ENCODE measurements at regions not wholly inside any gene's neighbourhood (a gene's known extent, or its start where the extent isn't known, plus 50 kb on each side); places are given as distances from the start of the nearest gene placed in this dataset.

DNA sequence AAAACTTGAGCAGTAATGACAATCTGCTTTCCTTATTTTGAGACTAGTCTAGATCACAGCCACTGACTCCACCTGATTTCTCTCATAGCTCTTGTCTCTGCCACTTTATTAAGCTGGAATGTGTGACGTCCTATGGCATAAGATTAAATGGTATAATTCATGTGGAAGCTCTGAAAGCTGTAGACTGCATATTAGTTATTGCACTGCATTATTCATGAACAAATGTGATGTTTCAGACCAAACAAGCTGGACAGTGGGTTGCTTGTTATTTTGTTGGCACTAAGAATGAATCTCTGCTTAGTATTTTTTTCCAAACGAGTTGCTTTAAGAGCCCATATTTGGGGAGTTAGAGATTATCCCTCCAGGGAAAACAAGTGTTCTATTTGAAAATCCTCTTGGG lies 1218.5 kb downstream of the SUCLG1 start:
- no peak overlapping the region for H3K4me3 ChIP-seq (ENCODE audit: low read length)
- H3K4me1 ChIP-seq (ENCODE audit: control insufficient read depth, insufficient read depth, low read length), result no peaks in the 10 kb centered on the region
- intact Hi-C loops (cut with micrococcal nuclease), result no loop called here
- H3K9me3 ChIP-seq (ENCODE audit: control insufficient read depth, insufficient read depth, low read length), result peaks cover 10% of the 10 kb centered on the region
- no peaks in the 10 kb centered on the region for H3K36me3 Mint-ChIP-seq
- 76% methylated on average over 2 of the region's 2 CpGs for WGBS (ENCODE audit: insufficient coverage)
- no peaks in the 10 kb centered on the region for H3K36me3 ChIP-seq (ENCODE audit: control insufficient read depth, insufficient read depth, low read length)
- no peak overlapping the region for H3K27ac ChIP-seq (ENCODE audit: low read length)
- H3K4me1 Mint-ChIP-seq, result no peaks in the 10 kb centered on the region
- H3K27me3 ChIP-seq (ENCODE audit: control insufficient read depth, insufficient read depth, low read length), result no peaks in the 10 kb centered on the region
- H3K9me3 Mint-ChIP-seq, result peaks cover 7 to 11% of the 10 kb centered on the region in 2 donors
- no peak for ATAC-seq
- H3K4me3 Mint-ChIP-seq, result no peak overlapping the region
- no peak for DNase-seq
- TF ChIP-seq, protein P1, sequence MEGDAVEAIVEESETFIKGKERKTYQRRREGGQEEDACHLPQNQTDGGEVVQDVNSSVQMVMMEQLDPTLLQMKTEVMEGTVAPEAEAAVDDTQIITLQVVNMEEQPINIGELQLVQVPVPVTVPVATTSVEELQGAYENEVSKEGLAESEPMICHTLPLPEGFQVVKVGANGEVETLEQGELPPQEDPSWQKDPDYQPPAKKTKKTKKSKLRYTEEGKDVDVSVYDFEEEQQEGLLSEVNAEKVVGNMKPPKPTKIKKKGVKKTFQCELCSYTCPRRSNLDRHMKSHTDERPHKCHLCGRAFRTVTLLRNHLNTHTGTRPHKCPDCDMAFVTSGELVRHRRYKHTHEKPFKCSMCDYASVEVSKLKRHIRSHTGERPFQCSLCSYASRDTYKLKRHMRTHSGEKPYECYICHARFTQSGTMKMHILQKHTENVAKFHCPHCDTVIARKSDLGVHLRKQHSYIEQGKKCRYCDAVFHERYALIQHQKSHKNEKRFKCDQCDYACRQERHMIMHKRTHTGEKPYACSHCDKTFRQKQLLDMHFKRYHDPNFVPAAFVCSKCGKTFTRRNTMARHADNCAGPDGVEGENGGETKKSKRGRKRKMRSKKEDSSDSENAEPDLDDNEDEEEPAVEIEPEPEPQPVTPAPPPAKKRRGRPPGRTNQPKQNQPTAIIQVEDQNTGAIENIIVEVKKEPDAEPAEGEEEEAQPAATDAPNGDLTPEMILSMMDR (IDR thresholded peaks at IDR 0.05), result no peak
- no peak overlapping the region for H3K27ac Mint-ChIP-seq
- no peaks in the 10 kb centered on the region for H3K27me3 Mint-ChIP-seq (ENCODE audit: low read depth in 2 of 2)

DNA sequence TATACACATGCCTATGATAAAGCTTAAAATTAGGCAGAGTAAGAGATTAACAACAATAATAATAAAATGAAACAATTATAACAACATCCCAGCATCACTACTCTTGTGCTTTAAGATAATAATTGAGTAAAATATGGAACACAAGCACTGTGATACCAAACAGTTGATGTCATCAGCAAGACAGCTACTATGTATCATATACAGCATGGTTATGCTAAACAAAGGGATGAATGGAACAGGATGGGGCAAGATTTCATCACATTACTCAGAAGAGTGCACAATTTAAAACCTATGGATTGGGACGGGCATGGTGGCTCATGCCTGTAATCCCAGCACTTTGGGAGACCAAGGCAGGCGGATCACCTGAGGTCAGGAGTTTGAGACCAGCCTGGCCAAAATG lies 1221.0 kb downstream of the SUCLG1 start:
- Mint-ChIP-seq H3K27ac (no peak overlapping the region), H3K4me1 (no peaks in the 10 kb centered on the region)

DNA sequence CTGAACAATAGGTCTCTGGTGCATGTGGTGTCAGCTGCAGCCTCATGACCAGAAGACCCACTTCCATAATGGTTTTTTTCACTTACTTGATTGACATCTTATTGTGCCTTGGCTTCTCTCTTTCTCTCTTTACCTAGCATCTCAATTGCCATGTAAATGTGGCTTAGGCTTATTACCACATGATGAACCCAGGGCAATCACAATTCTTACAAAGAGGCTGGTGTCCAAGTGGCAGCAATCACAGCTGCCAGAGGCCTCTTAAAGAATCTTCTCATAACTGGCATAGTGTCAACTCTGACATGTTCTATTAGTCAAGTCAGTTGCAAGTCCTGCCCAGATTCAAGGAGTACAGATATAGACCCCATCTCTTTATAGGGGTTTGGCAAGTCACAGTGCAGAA lies 1224.8 kb downstream of the SUCLG1 start:
- Histone ChIP-seq H3K36me3 (ENCODE audit: control insufficient read depth, insufficient read depth, low read length) (no peaks in the 10 kb centered on the region), H3K9me3 (ENCODE audit: control insufficient read depth, insufficient read depth, low read length) (peaks cover 4% of the 10 kb centered on the region), H3K27ac (ENCODE audit: low read length) (no peak overlapping the region), H3K27me3 (ENCODE audit: control insufficient read depth, insufficient read depth, low read length) (no peaks in the 10 kb centered on the region), H3K4me3 (ENCODE audit: low read length) (no peak overlapping the region), H3K4me1 (ENCODE audit: control insufficient read depth, insufficient read depth, low read length) (no peaks in the 10 kb centered on the region)
- Mint-ChIP-seq H3K27me3 (ENCODE audit: low read depth in 2 of 2) (no peaks in the 10 kb centered on the region), H3K36me3 (peaks cover 9% of the 10 kb centered on the region), H3K27ac (no peak overlapping the region), H3K9me3 (peaks cover 8 to 11% of the 10 kb centered on the region in 2 donors), H3K4me3 (no peak overlapping the region), H3K4me1 (no peaks in the 10 kb centered on the region)
- ATAC-seq, result no peak
- TF ChIP-seq, protein P1 (IDR thresholded peaks at IDR 0.05), result no peak
- no peak for DNase-seq
- intact Hi-C loops (cut with micrococcal nuclease), result no loop called here

More for the DNA sequence above, 1221.0 kb downstream of the SUCLG1 start:
- Histone ChIP-seq H3K4me1 (ENCODE audit: control insufficient read depth, insufficient read depth, low read length) (no peaks in the 10 kb centered on the region), H3K4me3 (ENCODE audit: low read length) (no peak overlapping the region), H3K27ac (ENCODE audit: low read length) (no peak overlapping the region), H3K27me3 (ENCODE audit: control insufficient read depth, insufficient read depth, low read length) (no peaks in the 10 kb centered on the region), H3K36me3 (ENCODE audit: control insufficient read depth, insufficient read depth, low read length) (no peaks in the 10 kb centered on the region), H3K9me3 (ENCODE audit: control insufficient read depth, insufficient read depth, low read length) (peaks cover 4% of the 10 kb centered on the region)
- Mint-ChIP-seq H3K36me3 (peaks cover 9% of the 10 kb centered on the region), H3K9me3 (peaks cover 13% of the 10 kb centered on the region in 2 donors), H3K27me3 (ENCODE audit: low read depth in 2 of 2) (no peaks in the 10 kb centered on the region), H3K4me3 (no peak overlapping the region)
- ATAC-seq (no peak), DNase-seq (no peak)
- intact Hi-C loops (cut with micrococcal nuclease), result no loop called here
- 92% methylated on average over 2 of the region's 2 CpGs for WGBS (ENCODE audit: insufficient coverage)
- TF ChIP-seq, protein P1 (IDR thresholded peaks at IDR 0.05), result no peak

DNA sequence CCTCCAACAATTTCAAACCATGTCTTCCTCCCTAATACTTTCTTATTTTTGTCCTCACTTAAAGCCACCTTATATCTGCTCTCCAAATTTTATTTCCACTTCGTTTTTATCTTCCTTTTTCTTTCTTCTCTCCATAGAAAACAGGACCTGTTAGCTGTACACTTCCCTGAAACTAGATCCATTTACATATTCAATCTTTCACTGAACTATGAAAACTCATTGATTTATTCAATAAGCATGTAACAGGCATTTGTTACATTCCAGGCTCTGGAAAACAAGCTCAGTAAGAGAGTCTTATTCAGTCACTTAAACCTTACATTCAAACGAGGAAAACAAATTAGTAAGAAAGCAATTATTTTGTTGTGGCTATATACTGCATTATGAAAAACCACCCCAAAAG lies 1225.3 kb downstream of the SUCLG1 start:
- Mint-ChIP-seq H3K27me3 (ENCODE audit: low read depth in 2 of 2) (no peaks in the 10 kb centered on the region), H3K4me3 (no peak overlapping the region), H3K36me3 (peaks cover 9% of the 10 kb centered on the region), H3K4me1 (no peaks in the 10 kb centered on the region), H3K9me3 (peaks cover 8 to 11% of the 10 kb centered on the region in 2 donors), H3K27ac (no peak overlapping the region)
- intact Hi-C loops (cut with micrococcal nuclease), result no loop called here
- Histone ChIP-seq H3K4me3 (ENCODE audit: low read length) (no peak overlapping the region), H3K4me1 (ENCODE audit: control insufficient read depth, insufficient read depth, low read length) (no peaks in the 10 kb centered on the region), H3K27me3 (ENCODE audit: control insufficient read depth, insufficient read depth, low read length) (no peaks in the 10 kb centered on the region), H3K27ac (ENCODE audit: low read length) (no peak overlapping the region), H3K36me3 (ENCODE audit: control insufficient read depth, insufficient read depth, low read length) (no peaks in the 10 kb centered on the region), H3K9me3 (ENCODE audit: control insufficient read depth, insufficient read depth, low read length) (peaks cover 4% of the 10 kb centered on the region)
- no peak for DNase-seq
- TF ChIP-seq, protein P1 (IDR thresholded peaks at IDR 0.05), result no peak
- 33% methylated on average over 1 of the region's 2 CpGs for WGBS (ENCODE audit: insufficient coverage)
- no peak for ATAC-seq

Measured in natural killer cell (primary cell).